HG03039 (cell line): ENCODE measurements at regions not wholly inside any gene's neighbourhood (a gene's known extent, or its start where the extent isn't known, plus 50 kb on each side); places are given as distances from the start of the nearest gene placed in this dataset.

Experiments
- ATAC-seq: cut with Tn5 transposase; IDR thresholded peaks from one replicate; pipeline ENCODE4 v1.9.1; 2021; ENCODE audit warnings: mild to moderate bottlenecking, moderate library complexity; ENCODE audit not compliant: unreplicated experiment

DNA sequence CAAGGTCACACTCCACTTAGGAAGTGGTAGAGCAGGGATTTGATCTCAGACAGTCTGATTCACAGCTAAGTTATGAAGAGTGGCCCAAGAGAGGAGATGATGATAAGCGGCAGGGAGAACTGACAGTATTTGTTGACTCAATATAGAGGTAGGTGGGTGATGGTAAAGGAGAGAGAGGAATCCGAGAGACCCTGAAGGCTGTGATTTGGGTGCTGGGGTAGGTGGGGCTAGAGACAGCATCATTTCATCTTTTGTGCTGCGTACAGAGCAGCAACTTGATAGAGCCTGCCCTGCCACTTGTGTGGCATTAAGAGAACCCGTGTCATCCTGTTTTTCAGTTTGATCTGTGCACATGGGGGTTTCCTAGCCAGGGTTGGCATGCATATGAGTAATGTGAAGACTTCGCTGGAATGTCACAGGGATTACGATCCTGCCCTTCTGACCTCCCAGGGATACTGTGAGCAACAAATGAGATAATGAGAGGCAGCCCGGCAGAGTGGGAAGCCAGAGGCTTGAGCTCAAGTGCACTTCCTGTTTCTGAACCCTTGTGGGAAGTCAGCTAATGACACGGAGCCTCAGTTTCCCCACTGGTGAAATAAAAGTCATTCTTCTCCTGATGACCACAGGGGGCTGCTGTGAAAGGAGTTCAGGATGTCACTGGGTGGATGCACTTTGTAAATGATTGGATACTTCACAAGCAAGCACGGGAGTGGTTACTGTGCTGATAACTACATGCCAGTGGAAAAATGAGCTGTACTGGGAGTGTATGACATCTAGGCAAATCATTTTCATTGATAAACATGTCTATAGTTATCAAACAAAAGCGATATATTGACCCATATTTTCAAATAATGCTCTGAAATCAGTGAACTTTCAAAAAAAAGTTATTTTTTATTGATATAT is 59.5 kb upstream of the IGF1 start:
- ATAC-seq = no peak

DNA sequence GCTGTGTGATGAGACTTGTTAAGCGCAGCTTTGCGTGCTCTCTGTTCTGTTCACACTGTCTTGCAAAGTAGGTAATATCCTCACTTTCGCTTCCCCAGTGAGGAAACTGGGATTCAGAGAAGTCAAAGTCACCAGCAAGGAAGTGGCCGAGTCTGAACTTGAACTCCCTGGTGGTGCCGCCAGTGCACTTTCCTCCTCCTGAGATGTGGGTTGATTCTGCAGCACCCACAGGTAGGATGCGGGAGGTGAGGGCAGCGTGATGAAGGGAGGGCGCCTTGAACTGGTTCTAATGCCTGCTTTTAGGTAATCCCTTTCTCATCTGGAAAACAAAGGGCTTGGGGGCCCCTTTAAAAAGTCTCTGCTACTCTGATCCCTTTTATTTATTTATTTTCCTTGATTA is 54.9 kb upstream of the IGF1 start:
- ATAC-seq = no peak

DNA sequence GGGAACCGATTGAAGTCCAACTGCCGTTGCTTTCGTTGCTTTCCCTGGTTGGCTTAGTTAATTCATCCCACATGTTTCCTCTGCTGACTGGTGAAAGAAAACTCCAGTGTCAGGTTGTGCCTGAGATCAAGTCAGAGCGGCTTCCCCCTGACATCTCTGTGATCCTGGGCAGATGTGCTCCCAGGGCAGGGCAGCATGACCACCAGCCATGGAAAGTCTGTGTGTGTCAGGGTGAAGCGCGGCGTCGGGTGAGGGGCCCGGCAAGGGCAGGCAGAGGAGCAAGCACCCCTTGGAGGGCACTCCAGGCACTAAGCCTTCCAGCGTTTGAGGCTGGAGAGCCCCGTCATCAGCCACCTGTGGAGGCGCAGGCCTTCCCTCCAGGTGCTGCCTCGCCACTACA is 54.5 kb upstream of the IGF1 start:
- ATAC-seq = no peak

DNA sequence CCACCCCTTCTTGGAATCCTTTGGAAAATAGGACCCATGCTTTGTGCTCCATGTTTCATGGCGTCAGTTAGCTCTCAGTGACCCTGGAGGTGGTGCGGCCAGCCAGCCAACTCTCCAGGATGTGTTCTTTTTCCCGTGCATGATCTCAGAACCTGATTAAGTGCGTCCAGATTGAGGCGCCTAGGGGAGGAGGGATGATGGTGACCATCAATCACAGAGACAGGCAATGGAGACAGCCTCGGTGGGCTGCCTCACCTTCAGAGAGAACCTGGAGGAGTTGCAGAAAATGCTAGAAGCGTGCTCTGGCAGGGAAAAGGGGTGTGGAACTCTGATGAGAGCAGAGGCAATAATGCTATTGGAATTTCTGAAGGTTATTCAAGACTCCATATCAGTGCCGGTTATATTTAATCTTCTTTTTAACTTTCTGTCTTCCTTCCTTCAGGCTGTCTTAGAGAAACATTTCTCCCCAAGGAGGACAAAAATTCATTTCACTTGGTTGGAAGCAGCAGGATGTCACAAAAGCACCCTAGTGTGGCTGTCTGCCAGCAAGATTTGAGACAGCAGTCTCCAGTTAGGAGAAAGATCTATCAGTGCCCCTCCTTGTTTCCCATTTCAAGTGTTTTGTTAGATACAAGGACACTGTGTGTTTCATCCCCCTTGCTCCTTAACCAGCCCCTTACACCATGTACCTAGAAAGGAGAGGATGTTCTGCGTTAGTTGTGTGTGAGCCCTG is 53.3 kb upstream of the IGF1 start:
- no peak for ATAC-seq
